Heart left ventricle (tissue), 16 donors: ENCODE measurements at regions not wholly inside any gene's neighbourhood (a gene's known extent, or its start where the extent isn't known, plus 50 kb on each side); places are given as distances from the start of the nearest gene placed in this dataset.

ENCODE experiments used
- ATAC-seq, 4 donors: fragments of 200-7000 bp; cut with Tn5 transposase; one replicate each; pipeline ENCODE4 v1.9.1; 2020 to 2022; ENCODE audit warnings: moderate library complexity in 4 of 4, mild to moderate bottlenecking in 3 of 4, moderate number of reproducible peaks in 1 of 4
- DNase-seq, 5 donors: peaks; one replicate each; pipeline ENCODE4 v3.0.0-alpha.2; 2020
- H3K27ac ChIP-seq, 12 donors: fragments of 200-600 bp; sonication (generic) in 4 of 12; one replicate each; pipeline versions ENCODE4 v1.5.0 to v1.8.0; 2016 to 2022; ENCODE audit warnings: mild to moderate bottlenecking in 2 of 12
- H3K27me3 ChIP-seq, 9 donors: fragments of 200-600 bp; sonication (generic) in 2 of 9; one replicate each; pipeline versions ENCODE4 v1.5.1 to v1.8.0; 2016 to 2022; ENCODE audit warnings: mild to moderate bottlenecking in 3 of 9
- H3K36me3 ChIP-seq, 9 donors: fragments of 200-600 bp; sonication (generic) in 2 of 9; one replicate each; pipeline versions ENCODE4 v1.5.0 to v1.8.0; 2018 to 2022; ENCODE audit warnings: mild to moderate bottlenecking in 2 of 9
- H3K4me1 ChIP-seq, 12 donors: fragments of 200-600 bp; sonication (generic) in 4 of 12; one replicate each; pipeline versions ENCODE4 v1.5.0 to v1.8.0; 2016 to 2022; ENCODE audit warnings: mild to moderate bottlenecking in 3 of 12
- H3K4me3 ChIP-seq, 12 donors: fragments of 200-600 bp; sonication (generic) in 4 of 12; one replicate each; pipeline versions ENCODE4 v1.5.0 to v1.8.0; 2017 to 2022; ENCODE audit warnings: mild to moderate bottlenecking in 9 of 12, moderate library complexity in 4 of 12
- H3K9me3 ChIP-seq, 12 donors: fragments of 200-600 bp; sonication (generic) in 4 of 12; one replicate each; pipeline versions ENCODE4 v1.5.0 to v1.8.0; 2016 to 2022; ENCODE audit warnings: mild to moderate bottlenecking in 1 of 12
- POLR2A ChIP-seq, 2 donors: fragments of 450-650 bp; IDR thresholded peaks; one replicate each; pipeline ENCODE4 v1.6.1; 2017; ENCODE audit warnings: antibody characterized with exemption in 2 of 2, mild to moderate bottlenecking in 2 of 2, moderate library complexity in 2 of 2
- WGBS, 4 donors: extraction: QIAGEN DNeasy Blood & Tissue Kit in 2 of 4; methylation state at CpG; one replicate each; pipeline versions ENCODE4 v1.1.5 to v1.1.7; 2013 to 2018; 5-methylcytosine and 5-hydroxymethylcytosine counted together
- intact Hi-C, 10 donors: fragments of 100-400 bp; cut with DNase I; formaldehyde crosslinking; loops; one replicate each; pipeline versions ENCODE4 v1.11.1 to v1.14.2; 2022
- TF ChIP-seq, protein P1 (sequence below), 12 donors: fragments of 200-600 bp; sonication (generic) in 4 of 12; IDR thresholded peaks; one replicate each; pipeline versions ENCODE4 v1.5.0 to v1.8.0; 2018 to 2022; ENCODE audit warnings: antibody characterized with exemption in 12 of 12, mild to moderate bottlenecking in 5 of 12
- donor health status: ischemic (EF 13 %, LVEDD 7.1; RV severe dilation, severe dysfunction).
- donor health status: healthy with polysubstance abuse.
- donor health status: DM: no; HTN: yes; CAD: no.
- donor health status: DM: no; HTN: no; CAD: no.
- donor health status: ischemic (EF 25% LVEDD 6.9; RV normal size, moderate dysfunction).
- donor health status: ischemic (EF 25% LVEDD 5.7; RV mildly dilated, moderate dysfunction).
- donor health status: healthy.
- donor health status: DM: yes; HTN: yes; CAD: no.
- donor health status: ischemic (EF 35%, LVEDD 5.7; RV mildly dilated, moderate dysfunction).
- donor health status: nonischemic (EF 11% LVEDD 7.7; RV severe dilation, severe dysfunction).
- donor health status: DM: yes; HTN: yes; CAD: no.
- donor health status: PGD.
- donor health status: ischemic (EF 29% LVEDD 5.4; RV normal size, mild dysfunction).
- donor health status: nonischemic (EF 23%, LVEDD 6.1; RV moderate dilation, normal function).

GRCh38 chr3:16728770-16729745 is 123.8 kb upstream of the DAZL start:
- intact Hi-C loops = no loop called here
- ATAC-seq = no peak
- 74 to 77% (median 76%) methylated on average over 4 of the region's 4 CpGs for WGBS, 4 donors

GRCh38 chr3:16738451-16738850 is 133.2 kb upstream of the DAZL start:
- Histone ChIP-seq H3K9me3 (peaks cover 0 to 32% (median 0%) of the 10 kb centered on the region in 12 donors), H3K4me1 (peaks cover 0 to 16% (median 0%) of the 10 kb centered on the region in 12 donors), H3K27me3 (no peaks in the 10 kb centered on the region), H3K36me3 (no peaks in the 10 kb centered on the region), H3K4me3 (no peak overlapping the region), H3K27ac (no peak overlapping the region)
- no peak for ATAC-seq
- intact Hi-C loops = no loop called here
- no peak for DNase-seq
- WGBS, 4 donors = 90 to 96% (median 94%) methylated on average over 1 of the region's 1 CpG
- TF ChIP-seq, protein P1, sequence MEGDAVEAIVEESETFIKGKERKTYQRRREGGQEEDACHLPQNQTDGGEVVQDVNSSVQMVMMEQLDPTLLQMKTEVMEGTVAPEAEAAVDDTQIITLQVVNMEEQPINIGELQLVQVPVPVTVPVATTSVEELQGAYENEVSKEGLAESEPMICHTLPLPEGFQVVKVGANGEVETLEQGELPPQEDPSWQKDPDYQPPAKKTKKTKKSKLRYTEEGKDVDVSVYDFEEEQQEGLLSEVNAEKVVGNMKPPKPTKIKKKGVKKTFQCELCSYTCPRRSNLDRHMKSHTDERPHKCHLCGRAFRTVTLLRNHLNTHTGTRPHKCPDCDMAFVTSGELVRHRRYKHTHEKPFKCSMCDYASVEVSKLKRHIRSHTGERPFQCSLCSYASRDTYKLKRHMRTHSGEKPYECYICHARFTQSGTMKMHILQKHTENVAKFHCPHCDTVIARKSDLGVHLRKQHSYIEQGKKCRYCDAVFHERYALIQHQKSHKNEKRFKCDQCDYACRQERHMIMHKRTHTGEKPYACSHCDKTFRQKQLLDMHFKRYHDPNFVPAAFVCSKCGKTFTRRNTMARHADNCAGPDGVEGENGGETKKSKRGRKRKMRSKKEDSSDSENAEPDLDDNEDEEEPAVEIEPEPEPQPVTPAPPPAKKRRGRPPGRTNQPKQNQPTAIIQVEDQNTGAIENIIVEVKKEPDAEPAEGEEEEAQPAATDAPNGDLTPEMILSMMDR (IDR thresholded peaks at IDR 0.05) = no peak
- no peak for TF ChIP-seq POLR2A (IDR thresholded peaks at IDR 0.05)

More at GRCh38 chr3:16728770-16729745, 123.8 kb upstream of the DAZL start:
- no peak for DNase-seq
- H3K27me3 ChIP-seq = no peaks in the 10 kb centered on the region
- H3K27ac ChIP-seq = no peak overlapping the region
- TF ChIP-seq, protein P1 (IDR thresholded peaks at IDR 0.05) = no peak
- TF ChIP-seq POLR2A (IDR thresholded peaks at IDR 0.05) = no peak
- H3K4me1 ChIP-seq = peaks cover 0 to 10% (median 0%) of the 10 kb centered on the region in 12 donors
- peaks cover 0 to 33% (median 17%) of the 10 kb centered on the region in 12 donors for H3K9me3 ChIP-seq
- no peaks in the 10 kb centered on the region for H3K36me3 ChIP-seq
- no peak overlapping the region for H3K4me3 ChIP-seq

- no peak for DNase-seq
Measured at GRCh38 chr3:16739541-16740105, 134.4 kb upstream of the DAZL start.

More at GRCh38 chr3:16739541-16740105, 134.4 kb upstream of the DAZL start:
- 64 to 87% (median 75%) methylated on average over 4 to 5 of the region's 5 CpGs for WGBS, 4 donors
- intact Hi-C loops = no loop called here
- TF ChIP-seq POLR2A (IDR thresholded peaks at IDR 0.05) = no peak
- TF ChIP-seq, protein P1 (IDR thresholded peaks at IDR 0.05) = no peak
- ATAC-seq = no peak
- no peaks in the 10 kb centered on the region for H3K36me3 ChIP-seq
- H3K27me3 ChIP-seq = no peaks in the 10 kb centered on the region
- H3K4me1 ChIP-seq = peaks cover 0 to 16% (median 0%) of the 10 kb centered on the region in 12 donors
- H3K4me3 ChIP-seq = no peak overlapping the region
- H3K9me3 ChIP-seq = peaks cover 0 to 29% (median 0%) of the 10 kb centered on the region in 12 donors
- H3K27ac ChIP-seq = no peak overlapping the region
